B cell (primary cell): ENCODE measurements at regions not wholly inside any gene's neighbourhood (a gene's known extent, or its start where the extent isn't known, plus 50 kb on each side); places are given as distances from the start of the nearest gene placed in this dataset.
"Not testable (repeated sequence)": the region's sequence is repeated elsewhere in the genome, so short reads cannot be mapped to it uniquely, and the experiment has no call there.

ENCODE experiments used
- ATAC-seq: fragments of 200-7000 bp; cut with Tn5 transposase; one replicate; pipeline ENCODE4 v1.10.0; 2021; ENCODE audit warnings: low read depth, mild to moderate bottlenecking, moderate number of reproducible peaks, moderate library complexity
- CTCF ChIA-PET: fragments of 350-600 bp; sonication (Branson Sonifier 250); formaldehyde crosslinking; loops from one replicate; lab custom pipeline; 2021; ENCODE audit warnings: antibody characterized with exemption, inconsistent platforms; lab: Charles Lee
- POLR2A ChIA-PET: fragments of 350-600 bp; sonication (Branson Sonifier 250); formaldehyde crosslinking; loops from one replicate; lab custom pipeline; 2021; ENCODE audit warnings: antibody characterized with exemption; lab: Charles Lee
- DNase-seq: peaks from one replicate; pipeline ENCODE4 v3.0.0; 2013
- H2AFZ ChIP-seq: 2 replicates; pipeline ENCODE4 v1.6.1; 2012; ENCODE audit warnings: mild to moderate bottlenecking, low read depth, low read length; ENCODE audit not compliant: insufficient read depth, poor library complexity, severe bottlenecking
- H3K27ac ChIP-seq, 2 donors: 1 replicate in 1 of 2; 2 replicates in 1 of 2; pipeline ENCODE4 v1.5.1; 2012 to 2013; ENCODE audit warnings: low read length in 2 of 2, mild to moderate bottlenecking in 2 of 2, moderate library complexity in 1 of 2
- H3K27me3 ChIP-seq, 4 experiments: fragments of 200-600 bp in 1 of 4; sonication (generic) in 1 of 4; replicated peaks in 1 of 4; 1 replicate in 2 of 4; 2 replicates in 2 of 4; pipeline versions ENCODE4 v1.6.1 to v1.7.0; 2013 to 2016; ENCODE audit warnings: low read length in 3 of 4, mild to moderate bottlenecking in 2 of 4, mixed read lengths in 1 of 4, moderate library complexity in 1 of 4; ENCODE audit not compliant: insufficient read depth in 4 of 4, control insufficient read depth in 3 of 4; ENCODE audit errors: control extremely low read depth in 1 of 4
- H3K36me3 ChIP-seq, 2 experiments: replicated peaks in 1 of 2; 1 replicate in 1 of 2; 2 replicates in 1 of 2; pipeline versions ENCODE4 v1.6.1 to v1.7.1; 2013; ENCODE audit warnings: low read length in 1 of 2; ENCODE audit not compliant: insufficient read depth in 2 of 2, control insufficient read depth in 1 of 2; ENCODE audit errors: control extremely low read depth in 1 of 2, extremely low read depth in 1 of 2
- H3K4me1 ChIP-seq, 2 donors: fragments of 200-600 bp in 1 of 2; sonication (generic) in 1 of 2; 1 replicate in 1 of 2; 2 replicates in 1 of 2; pipeline versions ENCODE4 v1.5.1 to v1.6.1; 2013 to 2017; ENCODE audit warnings: low read length in 2 of 2; ENCODE audit not compliant: control insufficient read depth in 2 of 2, insufficient read depth in 2 of 2
- H3K4me2 ChIP-seq: replicated peaks from 2 replicates; pipeline ENCODE3; 2012; ENCODE audit warnings: mild to moderate bottlenecking, low read depth, low read length; ENCODE audit not compliant: poor library complexity, severe bottlenecking
- H3K4me3 ChIP-seq, 5 experiments: fragments of 200-600 bp in 1 of 5; sonication (generic) in 1 of 5; 1 replicate in 3 of 5; 2 replicates in 2 of 5; pipeline versions ENCODE4 v1.5.1 to v1.7.0; 2011 to 2016; ENCODE audit warnings: low read length in 4 of 5, mild to moderate bottlenecking in 4 of 5, low read depth in 2 of 5, control low read depth in 1 of 5, moderate library complexity in 1 of 5; ENCODE audit not compliant: insufficient read depth in 1 of 5; ENCODE audit errors: control extremely low read depth in 1 of 5, extremely low read depth in 1 of 5
- H3K79me2 ChIP-seq: fragments of 200-600 bp; sonication (generic); one replicate; pipeline ENCODE4 v1.6.0; 2016; ENCODE audit warnings: low read length; ENCODE audit not compliant: control insufficient read depth, insufficient read depth
- H3K9ac ChIP-seq: fragments of 200-600 bp; sonication (generic); 2 replicates; pipeline ENCODE4 v1.6.1; 2017; ENCODE audit warnings: mild to moderate bottlenecking, low read length, moderate library complexity
- H3K9me3 ChIP-seq, 3 donors: one replicate each; pipeline versions ENCODE4 v1.6.1 to v1.7.1; 2013; ENCODE audit warnings: low read length in 2 of 3; ENCODE audit not compliant: control insufficient read depth in 2 of 3, insufficient read depth in 1 of 3; ENCODE audit errors: control extremely low read depth in 1 of 3
- H4K20me1 ChIP-seq: 2 replicates; pipeline ENCODE4 v1.6.0; 2012; ENCODE audit warnings: mild to moderate bottlenecking, low read length; ENCODE audit not compliant: insufficient read depth, control insufficient read depth, poor library complexity, severe bottlenecking
- H3K27ac Mint-ChIP-seq: one replicate; pipeline ENCODE4 v1.8.0; 2021; ENCODE audit warnings: mixed read lengths
- H3K27me3 Mint-ChIP-seq: one replicate; pipeline ENCODE4 v1.8.0; 2021; ENCODE audit warnings: mixed read lengths
- H3K4me1 Mint-ChIP-seq: one replicate; pipeline ENCODE4 v1.8.0; 2021; ENCODE audit warnings: mixed read lengths
- H3K4me3 Mint-ChIP-seq: one replicate; pipeline ENCODE4 v1.8.0; 2021; ENCODE audit warnings: mixed read lengths
- H3K9me3 Mint-ChIP-seq: one replicate; pipeline ENCODE4 v1.8.0; 2022; ENCODE audit warnings: mixed read lengths; ENCODE audit not compliant: insufficient read depth
- EZH2 ChIP-seq: IDR thresholded peaks from 2 replicates; pipeline ENCODE4 v1.6.1; 2012; ENCODE audit warnings: borderline replicate concordance, low read depth, mild to moderate bottlenecking, moderate library complexity, low read length; ENCODE audit not compliant: insufficient read depth, poor library complexity, severe bottlenecking
- WGBS: methylation state at CpG from one replicate; pipeline ENCODE4 v1.1.5; 2013; ENCODE audit warnings: missing lambda C conversion rate; ENCODE audit not compliant: insufficient coverage; 5-methylcytosine and 5-hydroxymethylcytosine counted together
- intact Hi-C: fragments of 100-400 bp; cut with micrococcal nuclease; formaldehyde crosslinking; loops from one replicate; pipeline ENCODE4 v1.10.0; 2022
- TF ChIP-seq, protein P1 (sequence below): fragments of 200-600 bp; IDR thresholded peaks from one replicate; pipeline ENCODE4 v1.8.0; 2022; ENCODE audit warnings: antibody characterized with exemption, mild to moderate bottlenecking

DNA sequence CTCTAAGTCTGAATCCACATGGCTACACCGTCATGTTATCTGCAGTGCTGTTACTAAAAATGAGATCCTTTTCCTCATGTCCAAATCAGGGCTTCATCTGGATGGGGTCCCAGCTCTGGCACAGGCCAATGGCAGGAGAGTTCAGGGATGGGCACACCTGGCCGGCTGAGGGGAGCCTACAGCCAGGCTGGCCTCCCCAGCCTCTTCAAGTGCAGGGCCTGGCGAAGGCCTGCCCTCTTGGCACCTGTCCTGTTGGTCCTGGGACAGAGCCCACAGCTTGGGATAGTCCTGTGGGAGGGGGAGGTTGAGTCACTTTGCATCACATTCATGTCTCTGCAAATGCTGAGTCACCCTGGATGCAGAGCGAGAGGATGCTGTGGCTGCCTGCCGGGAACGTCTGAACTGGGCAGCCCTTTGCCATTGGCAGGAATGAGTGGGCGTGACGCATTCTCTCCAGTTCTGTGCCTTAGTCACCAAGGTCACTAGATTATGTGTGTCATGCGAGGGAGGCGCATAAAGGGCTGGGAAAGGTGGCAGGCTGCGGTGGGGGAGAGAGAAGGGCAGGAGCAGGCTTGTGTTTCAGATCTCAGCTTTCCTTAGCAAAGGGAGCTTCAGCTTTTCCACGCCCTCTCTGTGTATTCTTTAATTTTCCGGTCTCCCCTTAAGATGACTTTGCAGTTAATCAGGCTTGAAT is 223.2 kb upstream of the ECI2 start:
- DNase-seq, result no peak
- Histone ChIP-seq H3K27me3 (no peaks in the 10 kb centered on the region), H4K20me1 (no peaks in the 10 kb centered on the region), H3K79me2 (no peaks in the 10 kb centered on the region), H2AFZ (no peak overlapping the region), H3K4me2 (no peak overlapping the region), H3K9ac (no peak overlapping the region), H3K27ac (no peak overlapping the region), H3K9me3 (peaks cover 0 to 5% (median 0%) of the 10 kb centered on the region in 3 donors), H3K4me3 (no peak overlapping the region), H3K4me1 (peaks cover 11 to 14% of the 10 kb centered on the region in 2 donors), H3K36me3 (no peaks in the 10 kb centered on the region)
- ChIA-PET POLR2A (no interaction called here), CTCF (no interaction called here)
- Mint-ChIP-seq H3K4me3 (no peak overlapping the region), H3K4me1 (peaks cover 23% of the 10 kb centered on the region), H3K27ac (no peak overlapping the region), H3K9me3 (peaks cover 2% of the 10 kb centered on the region), H3K27me3 (peaks cover 14% of the 10 kb centered on the region)
- 81% methylated on average over 13 of the region's 13 CpGs for WGBS
- intact Hi-C loops, result no loop called here
- TF ChIP-seq EZH2, result no peak
- TF ChIP-seq, protein P1, sequence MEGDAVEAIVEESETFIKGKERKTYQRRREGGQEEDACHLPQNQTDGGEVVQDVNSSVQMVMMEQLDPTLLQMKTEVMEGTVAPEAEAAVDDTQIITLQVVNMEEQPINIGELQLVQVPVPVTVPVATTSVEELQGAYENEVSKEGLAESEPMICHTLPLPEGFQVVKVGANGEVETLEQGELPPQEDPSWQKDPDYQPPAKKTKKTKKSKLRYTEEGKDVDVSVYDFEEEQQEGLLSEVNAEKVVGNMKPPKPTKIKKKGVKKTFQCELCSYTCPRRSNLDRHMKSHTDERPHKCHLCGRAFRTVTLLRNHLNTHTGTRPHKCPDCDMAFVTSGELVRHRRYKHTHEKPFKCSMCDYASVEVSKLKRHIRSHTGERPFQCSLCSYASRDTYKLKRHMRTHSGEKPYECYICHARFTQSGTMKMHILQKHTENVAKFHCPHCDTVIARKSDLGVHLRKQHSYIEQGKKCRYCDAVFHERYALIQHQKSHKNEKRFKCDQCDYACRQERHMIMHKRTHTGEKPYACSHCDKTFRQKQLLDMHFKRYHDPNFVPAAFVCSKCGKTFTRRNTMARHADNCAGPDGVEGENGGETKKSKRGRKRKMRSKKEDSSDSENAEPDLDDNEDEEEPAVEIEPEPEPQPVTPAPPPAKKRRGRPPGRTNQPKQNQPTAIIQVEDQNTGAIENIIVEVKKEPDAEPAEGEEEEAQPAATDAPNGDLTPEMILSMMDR, result no peak
- no peak for ATAC-seq

DNA sequence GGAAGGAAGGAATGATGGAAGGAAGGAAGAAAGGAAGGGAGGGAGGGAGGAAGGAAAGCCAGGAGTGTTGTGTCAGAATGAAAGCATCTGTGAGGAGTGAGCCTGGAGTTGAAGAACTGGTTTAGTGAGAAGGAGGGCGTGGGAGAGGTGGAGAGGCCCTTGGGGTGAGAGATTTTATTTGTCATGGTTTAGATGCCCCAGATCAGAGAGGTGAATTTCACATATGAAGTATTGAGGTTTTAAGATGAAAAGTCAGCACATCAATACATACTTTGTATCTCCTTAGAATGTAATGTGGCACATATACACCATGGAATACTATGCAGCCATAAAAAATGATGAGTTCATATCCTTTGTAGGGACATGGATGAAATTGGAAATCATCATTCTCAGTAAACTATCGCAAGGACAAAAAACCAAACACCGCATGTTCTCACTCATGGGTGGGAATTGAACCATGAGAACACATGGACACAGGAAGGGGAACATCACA is 222.3 kb upstream of the ECI2 start:
- H3K4me2 ChIP-seq, DNase-seq, H3K36me3 ChIP-seq, H3K9me3 Mint-ChIP-seq, H3K79me2 ChIP-seq, intact Hi-C loops, H4K20me1 ChIP-seq, H2AFZ ChIP-seq, ATAC-seq, CTCF ChIA-PET, H3K9me3 ChIP-seq, H3K27ac Mint-ChIP-seq, H3K27ac ChIP-seq, H3K9ac ChIP-seq, H3K27me3 ChIP-seq, POLR2A ChIA-PET, H3K4me3 ChIP-seq, H3K4me3 Mint-ChIP-seq: not testable (repeated sequence)
- H3K4me1 ChIP-seq, result peaks cover 11 to 14% of the 10 kb centered on the region in 2 donors
- peaks cover 23% of the 10 kb centered on the region for H3K4me1 Mint-ChIP-seq
- no CpG with 5 or more reads among the region's 3 CpGs for WGBS
- peaks cover 14% of the 10 kb centered on the region for H3K27me3 Mint-ChIP-seq
